Stomach smooth muscle (tissue), 2 donors: ENCODE measurements at regions not wholly inside any gene's neighbourhood (a gene's known extent, or its start where the extent isn't known, plus 50 kb on each side); places are given as distances from the start of the nearest gene placed in this dataset.
"Not testable (repeated sequence)": the region's sequence is repeated elsewhere in the genome, so short reads cannot be mapped to it uniquely, and the experiment has no call there.

ENCODE experiments used
- H3K27ac ChIP-seq: one replicate; pipeline ENCODE4 v1.7.0; 2013; ENCODE audit warnings: mild to moderate bottlenecking, low read length, inconsistent platforms
- H3K27me3 ChIP-seq, 2 donors: one replicate each; pipeline ENCODE4 v1.7.0; 2013; ENCODE audit warnings: low read length in 2 of 2; ENCODE audit not compliant: insufficient read depth in 2 of 2, control insufficient read depth in 1 of 2
- H3K36me3 ChIP-seq, 2 donors: one replicate each; pipeline ENCODE4 v1.7.0; 2013; ENCODE audit warnings: low read length in 2 of 2; ENCODE audit not compliant: control insufficient read depth in 2 of 2, insufficient read depth in 2 of 2
- H3K4me1 ChIP-seq: one replicate; pipeline ENCODE4 v1.7.0; 2013; ENCODE audit warnings: low read length; ENCODE audit not compliant: control insufficient read depth, insufficient read depth
- H3K4me3 ChIP-seq, 2 donors: one replicate each; pipeline ENCODE4 v1.7.0; 2013; ENCODE audit warnings: low read length in 2 of 2
- H3K9ac ChIP-seq, 2 donors: one replicate each; pipeline ENCODE4 v1.7.0; 2013; ENCODE audit warnings: low read length in 2 of 2, mild to moderate bottlenecking in 1 of 2
- H3K9me3 ChIP-seq, 2 donors: one replicate each; pipeline ENCODE4 v1.7.0; 2013; ENCODE audit warnings: low read length in 2 of 2; ENCODE audit not compliant: control insufficient read depth in 2 of 2
- donor health status: healthy.
- donor health status: Pancreatic carcinoma.

- H3K9ac ChIP-seq, result no peak overlapping the region
- H3K9me3 ChIP-seq, result peaks cover 0 to 3% of the 10 kb centered on the region in 2 donors
- H3K36me3 ChIP-seq, result no peaks in the 10 kb centered on the region
- no peak overlapping the region for H3K27ac ChIP-seq
- H3K4me3 ChIP-seq, result no peak overlapping the region
- H3K27me3 ChIP-seq, result no peaks in the 10 kb centered on the region
- H3K4me1 ChIP-seq, result no peaks in the 10 kb centered on the region
Measured at GRCh38 chr2:125216321-125216720, 1191.2 kb downstream of the CNTNAP5 start.

DNA sequence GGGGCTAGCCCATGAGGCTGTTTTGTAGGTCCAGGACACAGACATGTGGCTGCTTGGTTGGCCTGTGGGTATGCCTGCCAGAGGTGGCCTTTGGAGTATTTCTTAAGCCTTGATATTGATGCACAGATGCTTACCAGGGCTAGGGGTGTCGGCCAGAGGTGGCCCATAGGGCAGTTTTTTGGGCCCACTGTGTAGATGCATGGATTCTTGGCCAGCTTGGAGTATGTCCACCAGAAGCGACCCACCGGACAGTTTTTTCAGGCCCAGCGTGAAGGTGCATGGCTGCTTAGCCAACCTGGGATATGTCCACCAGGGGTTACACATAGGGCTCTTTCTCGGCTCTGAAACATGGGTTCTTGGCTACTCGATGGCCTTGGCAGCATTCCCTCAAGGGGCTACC, 1199.1 kb downstream of the CNTNAP5 start:
- Histone ChIP-seq H3K36me3 (no peaks in the 10 kb centered on the region), H3K27me3 (no peaks in the 10 kb centered on the region), H3K9ac (no peak overlapping the region), H3K27ac (no peak overlapping the region), H3K4me1 (no peaks in the 10 kb centered on the region), H3K4me3 (no peak overlapping the region), H3K9me3 (no peaks in the 10 kb centered on the region)

DNA sequence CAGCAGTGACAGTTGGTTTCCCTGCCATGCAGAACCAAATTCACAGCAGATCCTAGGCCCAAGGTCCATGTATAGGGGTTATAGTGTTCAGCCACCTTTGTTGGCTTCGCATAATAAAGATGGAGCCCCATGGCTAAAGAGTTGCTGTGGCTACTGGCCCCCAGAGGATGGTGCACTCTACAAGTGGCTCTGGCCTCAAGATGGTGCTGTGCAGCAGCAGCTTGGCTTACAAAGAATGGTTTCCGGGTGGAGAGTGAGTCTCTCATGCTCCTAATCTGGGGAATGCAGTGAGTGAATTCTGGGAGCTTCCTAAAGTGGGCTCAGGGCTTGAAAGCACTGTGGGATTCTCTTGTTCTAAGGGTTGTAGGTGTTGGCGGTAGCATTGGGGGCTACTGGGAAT, 1199.7 kb downstream of the CNTNAP5 start:
- Histone ChIP-seq H3K27ac (no peak overlapping the region), H3K9ac (no peak overlapping the region), H3K4me1 (no peaks in the 10 kb centered on the region), H3K36me3 (no peaks in the 10 kb centered on the region), H3K27me3 (no peaks in the 10 kb centered on the region), H3K4me3 (no peak overlapping the region), H3K9me3 (no peaks in the 10 kb centered on the region)

GRCh38 chr2:125227843-125228392, 1202.8 kb downstream of the CNTNAP5 start:
- no peak overlapping the region for H3K27ac ChIP-seq
- H3K4me3 ChIP-seq, result no peak overlapping the region
- H3K36me3 ChIP-seq, result no peaks in the 10 kb centered on the region
- H3K9ac ChIP-seq, result no peak overlapping the region
- H3K27me3 ChIP-seq, result no peaks in the 10 kb centered on the region
- no peaks in the 10 kb centered on the region for H3K9me3 ChIP-seq
- no peaks in the 10 kb centered on the region for H3K4me1 ChIP-seq

GRCh38 chr2:125240870-125241269, 1215.8 kb downstream of the CNTNAP5 start:
- no peak overlapping the region for H3K4me3 ChIP-seq
- no peak overlapping the region for H3K9ac ChIP-seq
- H3K36me3 ChIP-seq, result no peaks in the 10 kb centered on the region
- H3K4me1 ChIP-seq, result no peaks in the 10 kb centered on the region
- H3K27ac ChIP-seq, result no peak overlapping the region
- H3K27me3 ChIP-seq, result no peaks in the 10 kb centered on the region
- H3K9me3 ChIP-seq, result peaks cover 0 to 2% of the 10 kb centered on the region in 2 donors

DNA sequence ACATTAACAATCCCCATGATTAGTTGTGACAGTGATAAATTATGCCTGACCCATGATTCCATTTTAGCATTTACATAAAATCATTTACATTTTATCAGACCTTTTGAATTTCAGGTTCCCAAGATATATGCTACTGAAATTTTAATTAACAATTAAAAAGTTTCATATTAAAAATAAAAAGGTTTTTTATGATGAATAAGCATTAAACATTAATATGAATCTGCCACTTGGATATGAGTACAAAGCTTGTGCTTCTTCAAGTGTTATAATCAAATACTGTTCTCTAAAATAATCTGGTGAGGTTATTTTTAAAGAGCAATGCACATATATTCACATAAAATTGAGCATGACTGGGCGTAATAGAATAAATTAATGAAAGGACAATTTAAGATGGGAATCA, 1218.0 kb downstream of the CNTNAP5 start:
- H3K9ac ChIP-seq, result no peak overlapping the region
- no peak overlapping the region for H3K4me3 ChIP-seq
- no peaks in the 10 kb centered on the region for H3K4me1 ChIP-seq
- no peaks in the 10 kb centered on the region for H3K9me3 ChIP-seq
- H3K36me3 ChIP-seq, result no peaks in the 10 kb centered on the region
- H3K27me3 ChIP-seq, result no peaks in the 10 kb centered on the region
- H3K27ac ChIP-seq, result no peak overlapping the region

DNA sequence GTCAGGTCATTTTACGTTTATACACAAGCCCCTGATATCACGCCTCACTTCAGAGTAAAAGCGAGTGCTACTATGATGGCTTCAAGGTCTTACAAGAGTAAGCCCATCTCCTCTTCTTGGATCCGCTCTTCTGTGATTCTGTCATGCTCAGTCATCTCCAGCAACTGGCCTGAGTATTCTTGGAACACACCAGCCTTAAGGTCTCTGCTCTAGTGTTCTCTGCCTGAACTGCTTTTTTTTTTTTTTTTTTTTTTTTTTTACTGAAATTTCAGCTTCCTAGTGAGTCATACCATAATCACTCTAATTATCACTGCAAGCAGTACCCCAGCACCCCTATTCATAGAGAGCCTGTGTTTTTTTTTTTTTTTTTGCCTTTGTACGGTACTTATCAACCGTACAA, 1228.9 kb downstream of the CNTNAP5 start:
- Histone ChIP-seq H3K36me3 (no peaks in the 10 kb centered on the region), H3K9ac (no peak overlapping the region), H3K4me3 (no peak overlapping the region), H3K27me3 (no peaks in the 10 kb centered on the region), H3K27ac (no peak overlapping the region), H3K9me3 (no peaks in the 10 kb centered on the region), H3K4me1 (no peaks in the 10 kb centered on the region)

- no peaks in the 10 kb centered on the region for H3K9me3 ChIP-seq
- no peaks in the 10 kb centered on the region for H3K27me3 ChIP-seq
- no peak overlapping the region for H3K4me3 ChIP-seq
- H3K9ac ChIP-seq, result no peak overlapping the region
- H3K27ac ChIP-seq, result no peak overlapping the region
- H3K36me3 ChIP-seq, result no peaks in the 10 kb centered on the region
- no peaks in the 10 kb centered on the region for H3K4me1 ChIP-seq
Measured at GRCh38 chr2:125259451-125259850, 1234.4 kb downstream of the CNTNAP5 start.

GRCh38 chr2:125260366-125260930, 1235.4 kb downstream of the CNTNAP5 start:
- H3K27me3 ChIP-seq, H3K4me1 ChIP-seq, H3K27ac ChIP-seq, H3K9ac ChIP-seq, H3K9me3 ChIP-seq, H3K4me3 ChIP-seq, H3K36me3 ChIP-seq: not testable (repeated sequence)

GRCh38 chr2:125264453-125264852, 1239.4 kb downstream of the CNTNAP5 start:
- Histone ChIP-seq H3K9me3 (no peaks in the 10 kb centered on the region), H3K27me3 (no peaks in the 10 kb centered on the region), H3K9ac (no peak overlapping the region), H3K4me1 (no peaks in the 10 kb centered on the region), H3K4me3 (no peak overlapping the region), H3K36me3 (no peaks in the 10 kb centered on the region), H3K27ac (no peak overlapping the region)

DNA sequence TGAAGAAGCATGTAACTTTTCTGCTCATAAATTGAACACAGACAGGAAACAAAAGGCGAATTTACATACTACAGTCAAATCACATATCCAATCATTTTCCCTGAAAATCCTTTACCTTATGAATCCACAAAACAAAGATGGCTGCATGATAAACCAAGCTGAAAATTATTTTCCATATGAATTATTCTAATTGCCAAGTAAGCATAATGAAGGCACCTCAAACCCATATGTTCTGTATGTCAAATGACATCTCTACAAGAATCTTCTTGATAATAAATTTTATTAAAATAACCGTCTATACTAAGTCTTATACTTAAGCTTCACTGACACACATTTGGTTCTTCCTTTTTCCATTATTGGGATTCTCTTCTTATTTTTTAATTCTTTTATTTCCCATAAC, 1242.6 kb downstream of the CNTNAP5 start:
- H3K4me3 ChIP-seq, result no peak overlapping the region
- H3K9me3 ChIP-seq, result no peaks in the 10 kb centered on the region
- H3K9ac ChIP-seq, result no peak overlapping the region
- no peak overlapping the region for H3K27ac ChIP-seq
- no peaks in the 10 kb centered on the region for H3K27me3 ChIP-seq
- H3K4me1 ChIP-seq, result no peaks in the 10 kb centered on the region
- no peaks in the 10 kb centered on the region for H3K36me3 ChIP-seq
